K562 (cell line): ENCODE measurements at regions not wholly inside any gene's neighbourhood (a gene's known extent, or its start where the extent isn't known, plus 50 kb on each side); places are given as distances from the start of the nearest gene placed in this dataset.

Experiments used
- ATAC-seq: fragments of 200-7000 bp; cut with Tn5 transposase; 3 replicates; pipeline ENCODE4 v1.9.1; 2020; ENCODE audit warnings: moderate library complexity
- BruUV-seq: library from RNA; stranded (reverse); fragments of 400-500 nt; replicated peaks from 2 replicates; lab custom pipeline; 2021; lab: Mats Ljungman, UMichigan
- CTCF ChIA-PET: fragments of 300-600 bp; formaldehyde crosslinking; extraction: SDS; loops from one replicate; lab custom pipeline; 2021; ENCODE audit warnings: low intra/inter-chr PET ratio; lab: Yijun Ruan, JAX
- POLR2A ChIA-PET: fragments of 300-600, 350-650 bp; sonication (Branson Sonifier 250); formaldehyde crosslinking; extraction: SDS; loops from one replicate; lab custom pipeline; 2021; ENCODE audit warnings: antibody characterized with exemption, inconsistent platforms; lab: Yijun Ruan, JAX
- DNase-seq, 4 experiments: peaks; one replicate each; pipeline versions ENCODE4 v3.0.0 to v3.0.0-alpha.2; 2011 to 2018; ENCODE audit warnings: low spot score in 3 of 4, mixed read lengths in 3 of 4; ENCODE audit errors: extremely low read depth in 1 of 4
- FAIRE-seq: peaks from 2 replicates; lab custom pipeline; 2011; peaks lifted over from hg19 to GRCh38; lab: Jason Lieb, UNC
- H2AFZ ChIP-seq: 2 replicates; pipeline ENCODE4 v1.6.0; 2011; ENCODE audit warnings: low read depth, low read length, control low read depth, inconsistent platforms
- H3K27ac ChIP-seq: fragments of 200-600 bp; 3 replicates; pipeline ENCODE4 v1.8.0; 2011; ENCODE audit warnings: low read depth, mild to moderate bottlenecking, control low read depth, inconsistent platforms, low read length, moderate library complexity, mixed read lengths; ENCODE audit errors: extremely low read depth
- H3K27me3 ChIP-seq, 2 experiments: fragments of 300-600 bp in 1 of 2; 2 replicates in 1 of 2; 3 replicates in 1 of 2; pipeline versions ENCODE4 v1.6.0 to v1.8.0; 2011; ENCODE audit warnings: inconsistent platforms in 2 of 2, low read length in 2 of 2, mild to moderate bottlenecking in 1 of 2, mixed read lengths in 1 of 2, moderate library complexity in 1 of 2; ENCODE audit not compliant: control insufficient read depth in 2 of 2, insufficient read depth in 2 of 2
- H3K36me3 ChIP-seq: fragments of 300-600 bp; 3 replicates; pipeline ENCODE4 v1.8.0; 2011; ENCODE audit warnings: mild to moderate bottlenecking, low read length, inconsistent platforms; ENCODE audit not compliant: control insufficient read depth, insufficient read depth
- H3K4me1 ChIP-seq, 2 experiments: fragments of 200-600 bp in 1 of 2; replicated peaks in 1 of 2; 2 replicates in 1 of 2; 3 replicates in 1 of 2; pipeline versions ENCODE4 v1.5.1 to v1.8.0; 2011; ENCODE audit warnings: inconsistent platforms in 2 of 2, low read length in 2 of 2, mild to moderate bottlenecking in 1 of 2, mixed read lengths in 1 of 2, moderate library complexity in 1 of 2; ENCODE audit not compliant: control insufficient read depth in 2 of 2, insufficient read depth in 2 of 2
- H3K4me2 ChIP-seq: 2 replicates; pipeline ENCODE4 v1.6.1; 2011; ENCODE audit warnings: low read length, control low read depth, inconsistent platforms, mixed read lengths; ENCODE audit not compliant: insufficient read depth
- H3K4me3 ChIP-seq: fragments of 200-600 bp; sonication (generic), shearing (Covaris generic); 2 replicates; pipeline ENCODE4 v1.5.1; 2016; ENCODE audit warnings: control low read depth, inconsistent platforms
- H3K79me2 ChIP-seq: fragments of 200-600 bp; 3 replicates; pipeline ENCODE4 v1.8.0; 2011; ENCODE audit warnings: low read length, inconsistent platforms; ENCODE audit not compliant: control insufficient read depth, insufficient read depth
- H3K9ac ChIP-seq, 2 experiments: 2 replicates each; pipeline versions ENCODE4 v1.6.0 to v1.6.1; 2011; ENCODE audit warnings: low read depth in 2 of 2, low read length in 2 of 2, control low read depth in 1 of 2, inconsistent platforms in 1 of 2, mild to moderate bottlenecking in 1 of 2, mixed read lengths in 1 of 2; ENCODE audit not compliant: insufficient read depth in 1 of 2
- H3K9me1 ChIP-seq: one replicate; pipeline ENCODE4 v1.6.0; 2011; ENCODE audit warnings: inconsistent platforms, mild to moderate bottlenecking, low read length, moderate library complexity; ENCODE audit not compliant: control insufficient read depth, insufficient read depth
- H3K9me3 ChIP-seq: replicated peaks from 2 replicates; pipeline ENCODE4 v1.5.1; 2011; ENCODE audit warnings: low read depth, low read length, inconsistent platforms; ENCODE audit not compliant: control insufficient read depth, insufficient read depth
- H4K20me1 ChIP-seq: replicated peaks from 2 replicates; pipeline ENCODE4 v1.6.1; 2011; ENCODE audit warnings: low read length, inconsistent platforms, mixed read lengths; ENCODE audit not compliant: control insufficient read depth, insufficient read depth
- BCOR ChIP-seq: fragments of 450-650 bp; IDR thresholded peaks from 2 replicates; pipeline ENCODE4 v1.6.1; 2016
- GABPB1 ChIP-seq: sonication (generic); formaldehyde crosslinking; IDR thresholded peaks from 2 replicates; pipeline ENCODE4 v1.8.0; 2022; ENCODE audit warnings: mild to moderate bottlenecking, missing genetic modification reagents
- HLTF ChIP-seq: fragments of 450-650 bp; IDR thresholded peaks from 2 replicates; pipeline ENCODE4 v1.6.1; 2016
- KDM4B ChIP-seq, 2 experiments: fragments of 450-650 bp in 1 of 2; sonication (generic) in 1 of 2; IDR thresholded peaks; 2 replicates each; pipeline ENCODE4 v1.6.1; 2016 to 2017; ENCODE audit warnings: borderline replicate concordance in 2 of 2, antibody characterized with exemption in 1 of 2, low read depth in 1 of 2, mild to moderate bottlenecking in 1 of 2
- RBM14 ChIP-seq: fragments of 200-400 bp; formaldehyde crosslinking; IDR thresholded peaks from 2 replicates; pipeline ENCODE4 v1.6.1; 2018; ENCODE audit warnings: low read depth, mild to moderate bottlenecking, low read length, moderate library complexity, borderline replicate concordance; ENCODE audit not compliant: insufficient read depth
- SAFB2 ChIP-seq: fragments of 200-400 bp; formaldehyde crosslinking; IDR thresholded peaks from 2 replicates; pipeline ENCODE4 v1.6.1; 2018; ENCODE audit warnings: borderline replicate concordance, low read length, low read depth, moderate library complexity; ENCODE audit not compliant: severe bottlenecking
- TOE1 ChIP-seq, 2 experiments: fragments of 450-650 bp in 1 of 2; sonication (generic) in 1 of 2; formaldehyde crosslinking in 1 of 2; IDR thresholded peaks; 2 replicates each; pipeline versions ENCODE4 v1.7.1 to v1.8.0; 2016 to 2022; ENCODE audit warnings: borderline replicate concordance in 2 of 2, mild to moderate bottlenecking in 2 of 2, antibody characterized with exemption in 1 of 2, inconsistent platforms in 1 of 2, low read depth in 1 of 2, missing genetic modification reagents in 1 of 2, moderate library complexity in 1 of 2
- ZNF174 ChIP-seq: fragments of 250-450 bp; sonication (Bioruptor Pico); IDR thresholded peaks from 2 replicates; pipeline ENCODE4 v1.4.0; 2020; ENCODE audit warnings: mild to moderate bottlenecking
- ZNF354B ChIP-seq: fragments of 250-450 bp; sonication (Bioruptor Pico); IDR thresholded peaks from 2 replicates; pipeline ENCODE4 v1.4.0; 2020
- WGBS: fragments of 100-300 bp; shearing (Covaris generic); methylation state at CpG from one replicate; pipeline ENCODE4 v1.1.6; 2016; ENCODE audit warnings: low coverage, mixed read lengths; ENCODE audit not compliant: insufficient coverage; ENCODE audit errors: missing lambda C conversion rate; 5-methylcytosine and 5-hydroxymethylcytosine counted together
- in situ Hi-C: fragments of 300-500 bp; cut with MboI; formaldehyde crosslinking; loops from 4 replicates; pipeline ENCODE4 v1.15.0; 2018; ENCODE audit warnings: inconsistent platforms, mixed read lengths
- intact Hi-C: fragments of 100-400 bp; cut with micrococcal nuclease; formaldehyde crosslinking; loops from 2 replicates; pipeline ENCODE4 v1.14.2; 2022
- TF ChIP-seq, protein P1 (sequence below): sonication (generic); formaldehyde crosslinking; IDR thresholded peaks from 2 replicates; pipeline ENCODE4 v1.8.0; 2023; ENCODE audit warnings: mild to moderate bottlenecking, missing genetic modification reagents
- TF ChIP-seq, protein P2 (sequence below): fragments of 450-650 bp; formaldehyde crosslinking; IDR thresholded peaks from 2 replicates; pipeline ENCODE4 v1.4.0; 2020; ENCODE audit warnings: mild to moderate bottlenecking

DNA sequence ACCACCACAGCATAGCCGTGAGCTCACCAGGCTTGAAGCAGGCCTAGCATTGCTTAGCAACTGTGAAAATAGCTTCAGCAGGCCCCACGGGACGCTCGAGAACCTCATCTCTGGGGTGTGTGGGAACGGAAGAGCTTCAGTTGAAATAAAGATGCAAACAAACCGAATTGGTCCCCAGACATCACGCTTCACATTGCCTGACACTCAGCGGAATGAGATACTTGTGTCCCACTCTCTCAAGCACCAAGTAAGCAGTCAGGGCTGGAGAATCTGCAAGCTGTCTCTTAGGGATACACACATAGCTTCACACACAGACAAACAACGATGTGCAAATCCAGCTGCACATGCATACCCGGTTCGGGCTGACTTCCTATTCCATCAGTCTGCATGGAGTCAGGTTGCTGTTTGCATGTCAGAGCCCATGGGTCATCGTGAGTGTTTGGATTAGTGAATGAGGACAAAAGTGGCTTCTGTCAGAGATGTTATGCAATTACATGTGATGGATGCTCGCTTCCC is 205.7 kb downstream of the SNX19 start:
- no peak overlapping the region for H3K4me2 ChIP-seq
- no peak for ATAC-seq
- no peak for FAIRE-seq
- no peak overlapping the region for H3K9ac ChIP-seq
- intact Hi-C loops (no loop called here), in situ Hi-C loops (no loop called here)
- H3K36me3 ChIP-seq = no peaks in the 10 kb centered on the region
- no peak for DNase-seq
- no peaks in the 10 kb centered on the region for H3K4me1 ChIP-seq
- no peak overlapping the region for H3K27ac ChIP-seq
- ChIA-PET CTCF (no interaction called here), POLR2A (no interaction called here)
- H3K9me3 ChIP-seq = no peaks in the 10 kb centered on the region
- no peaks in the 10 kb centered on the region for H3K79me2 ChIP-seq
- H4K20me1 ChIP-seq = no peaks in the 10 kb centered on the region; the same call in 1 of the 2 replicates
- H3K9me1 ChIP-seq = no peaks in the 10 kb centered on the region
- WGBS = 2% methylated on average over 10 of the region's 13 CpGs
- H3K27me3 ChIP-seq = no peaks in the 10 kb centered on the region
- BruUV-seq = no TSS peak
- TF ChIP-seq, protein P1, sequence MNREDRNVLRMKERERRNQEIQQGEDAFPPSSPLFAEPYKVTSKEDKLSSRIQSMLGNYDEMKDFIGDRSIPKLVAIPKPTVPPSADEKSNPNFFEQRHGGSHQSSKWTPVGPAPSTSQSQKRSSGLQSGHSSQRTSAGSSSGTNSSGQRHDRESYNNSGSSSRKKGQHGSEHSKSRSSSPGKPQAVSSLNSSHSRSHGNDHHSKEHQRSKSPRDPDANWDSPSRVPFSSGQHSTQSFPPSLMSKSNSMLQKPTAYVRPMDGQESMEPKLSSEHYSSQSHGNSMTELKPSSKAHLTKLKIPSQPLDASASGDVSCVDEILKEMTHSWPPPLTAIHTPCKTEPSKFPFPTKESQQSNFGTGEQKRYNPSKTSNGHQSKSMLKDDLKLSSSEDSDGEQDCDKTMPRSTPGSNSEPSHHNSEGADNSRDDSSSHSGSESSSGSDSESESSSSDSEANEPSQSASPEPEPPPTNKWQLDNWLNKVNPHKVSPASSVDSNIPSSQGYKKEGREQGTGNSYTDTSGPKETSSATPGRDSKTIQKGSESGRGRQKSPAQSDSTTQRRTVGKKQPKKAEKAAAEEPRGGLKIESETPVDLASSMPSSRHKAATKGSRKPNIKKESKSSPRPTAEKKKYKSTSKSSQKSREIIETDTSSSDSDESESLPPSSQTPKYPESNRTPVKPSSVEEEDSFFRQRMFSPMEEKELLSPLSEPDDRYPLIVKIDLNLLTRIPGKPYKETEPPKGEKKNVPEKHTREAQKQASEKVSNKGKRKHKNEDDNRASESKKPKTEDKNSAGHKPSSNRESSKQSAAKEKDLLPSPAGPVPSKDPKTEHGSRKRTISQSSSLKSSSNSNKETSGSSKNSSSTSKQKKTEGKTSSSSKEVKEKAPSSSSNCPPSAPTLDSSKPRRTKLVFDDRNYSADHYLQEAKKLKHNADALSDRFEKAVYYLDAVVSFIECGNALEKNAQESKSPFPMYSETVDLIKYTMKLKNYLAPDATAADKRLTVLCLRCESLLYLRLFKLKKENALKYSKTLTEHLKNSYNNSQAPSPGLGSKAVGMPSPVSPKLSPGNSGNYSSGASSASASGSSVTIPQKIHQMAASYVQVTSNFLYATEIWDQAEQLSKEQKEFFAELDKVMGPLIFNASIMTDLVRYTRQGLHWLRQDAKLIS = no peak
- H2AFZ ChIP-seq = no peak overlapping the region
- no peak overlapping the region for H3K4me3 ChIP-seq

DNA sequence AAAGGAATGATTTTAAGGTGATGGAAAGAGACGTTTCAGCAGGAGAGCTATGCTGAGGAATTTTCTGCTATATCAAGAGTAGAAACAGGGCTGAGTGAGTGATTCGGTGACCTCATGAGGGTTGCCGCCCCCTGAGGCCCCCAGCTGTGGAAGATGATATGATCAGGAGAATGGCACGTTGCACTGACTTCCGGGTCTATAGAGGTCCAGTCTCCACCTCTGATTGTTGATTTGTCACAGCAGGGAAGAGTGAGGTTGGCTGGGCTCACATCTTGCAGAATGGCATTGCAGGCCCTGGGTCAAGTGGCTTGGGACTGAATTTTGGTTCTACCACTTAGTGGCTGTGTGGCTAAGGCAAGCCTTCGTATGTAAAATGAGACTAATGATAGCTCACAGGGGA is 205.1 kb downstream of the SNX19 start:
- in situ Hi-C loops (no loop called here), intact Hi-C loops (no loop called here)
- H4K20me1 ChIP-seq = no peaks in the 10 kb centered on the region; the same call in 1 of the 2 replicates
- no peak overlapping the region for H3K9ac ChIP-seq
- no peaks in the 10 kb centered on the region for H3K9me3 ChIP-seq
- no peak overlapping the region for H3K4me3 ChIP-seq
- no peaks in the 10 kb centered on the region for H3K27me3 ChIP-seq
- no TSS peak for BruUV-seq
- ChIA-PET CTCF (no interaction called here), POLR2A (no interaction called here)
- H3K36me3 ChIP-seq = no peaks in the 10 kb centered on the region
- no peaks in the 10 kb centered on the region for H3K4me1 ChIP-seq
- WGBS = 0% methylated on average over 6 of the region's 6 CpGs
- DNase-seq (no peak), ATAC-seq (no peak), FAIRE-seq (no peak)
- H3K9me1 ChIP-seq = no peaks in the 10 kb centered on the region
- no peaks in the 10 kb centered on the region for H3K79me2 ChIP-seq
- TF ChIP-seq TOE1 (IDR thresholded peaks at IDR 0.05; ENCODE audit: borderline replicate concordance) (no peak), TOE1 (CRISPR knock-in tag; IDR thresholded peaks at IDR 0.05; ENCODE audit: borderline replicate concordance, low read depth) (no peak), RBM14 (no peak), KDM4B (IDR thresholded peaks at IDR 0.05; ENCODE audit: borderline replicate concordance in 2 of 2, low read depth in 1 of 2) (no peak), SAFB2 (no peak), HLTF (no peak), ZNF354B (CRISPR knock-in tag) (no peak), GABPB1 (CRISPR knock-in tag) (no peak), ZNF174 (CRISPR knock-in tag) (no peak), BCOR (no peak)
- TF ChIP-seq, protein P2, sequence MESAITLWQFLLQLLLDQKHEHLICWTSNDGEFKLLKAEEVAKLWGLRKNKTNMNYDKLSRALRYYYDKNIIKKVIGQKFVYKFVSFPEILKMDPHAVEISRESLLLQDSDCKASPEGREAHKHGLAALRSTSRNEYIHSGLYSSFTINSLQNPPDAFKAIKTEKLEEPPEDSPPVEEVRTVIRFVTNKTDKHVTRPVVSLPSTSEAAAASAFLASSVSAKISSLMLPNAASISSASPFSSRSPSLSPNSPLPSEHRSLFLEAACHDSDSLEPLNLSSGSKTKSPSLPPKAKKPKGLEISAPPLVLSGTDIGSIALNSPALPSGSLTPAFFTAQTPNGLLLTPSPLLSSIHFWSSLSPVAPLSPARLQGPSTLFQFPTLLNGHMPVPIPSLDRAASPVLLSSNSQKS (CRISPR knock-in tag) = no peak
- no peak overlapping the region for H2AFZ ChIP-seq
- H3K27ac ChIP-seq = no peak overlapping the region
- no peak overlapping the region for H3K4me2 ChIP-seq
